ENCODE measurements at regions not wholly inside any gene's neighbourhood (a gene's known extent, or its start where the extent isn't known, plus 50 kb on each side); places are given as distances from the start of the nearest gene placed in this dataset.
"Not testable (repeated sequence)": the region's sequence is repeated elsewhere in the genome, so short reads cannot be mapped to it uniquely, and the experiment has no call there.

- Histone ChIP-seq H2AFZ (ENCODE audit: low read depth, low read length) (no peak overlapping the region), H4K20me1 (ENCODE audit: insufficient read depth, low read length) (no peaks in the 10 kb centered on the region), H3K79me2 (ENCODE audit: insufficient read depth, low read length) (no peaks in the 10 kb centered on the region), H3K4me2 (ENCODE audit: insufficient read depth, low read length) (no peak overlapping the region), H3K27me3 (ENCODE audit: insufficient read depth, low read length, poor library complexity) (no peaks in the 10 kb centered on the region), H3K27ac (ENCODE audit: low read length) (no peak overlapping the region), H3K4me1 (ENCODE audit: insufficient read depth, low read length) (no peaks in the 10 kb centered on the region), H3K9me3 (ENCODE audit: insufficient read depth, low read length, severe bottlenecking) (peaks cover 2% of the 10 kb centered on the region), H3K9ac (ENCODE audit: low read depth, low read length) (no peak overlapping the region), H3K4me3 (ENCODE audit: low read depth in 1 of 2, low read length in 2 of 2) (no peak overlapping the region), H3K36me3 (ENCODE audit: insufficient read depth, low read length) (no peaks in the 10 kb centered on the region)
- no peak for TF ChIP-seq EZH2 (IDR thresholded peaks at IDR 0.05; ENCODE audit: borderline replicate concordance, low read depth, low read length, severe bottlenecking)
- TF ChIP-seq CTCF (IDR thresholded peaks at IDR 0.05; ENCODE audit: borderline replicate concordance, extremely low read depth, low read length, poor library complexity, severe bottlenecking), result no peak
- ATAC-seq (ENCODE audit: insufficient read depth, low read depth) (no peak), DNase-seq (no peak)
Observed at GRCh38 chr9:115341426-115341825, 223.5 kb upstream of the TNC start.

GRCh38 chr9:115347776-115348175 lies 229.8 kb upstream of the TNC start:
- not testable (repeated sequence) for H3K27ac ChIP-seq (ENCODE audit: low read length); H3K79me2 ChIP-seq (ENCODE audit: insufficient read depth, low read length); H3K9ac ChIP-seq (ENCODE audit: low read depth, low read length); DNase-seq; H3K4me2 ChIP-seq (ENCODE audit: insufficient read depth, low read length); H3K4me3 ChIP-seq (ENCODE audit: low read depth in 1 of 2, low read length in 2 of 2); H2AFZ ChIP-seq (ENCODE audit: low read depth, low read length); H3K9me3 ChIP-seq (ENCODE audit: insufficient read depth, low read length, severe bottlenecking); ATAC-seq (ENCODE audit: insufficient read depth, low read depth); H3K36me3 ChIP-seq (ENCODE audit: insufficient read depth, low read length); H3K4me1 ChIP-seq (ENCODE audit: insufficient read depth, low read length); H4K20me1 ChIP-seq (ENCODE audit: insufficient read depth, low read length); H3K27me3 ChIP-seq (ENCODE audit: insufficient read depth, low read length, poor library complexity)

GRCh38 chr9:115348936-115349335 lies 231.0 kb upstream of the TNC start:
- H3K27me3 ChIP-seq (ENCODE audit: insufficient read depth, low read length, poor library complexity); H3K4me2 ChIP-seq (ENCODE audit: insufficient read depth, low read length); H3K9me3 ChIP-seq (ENCODE audit: insufficient read depth, low read length, severe bottlenecking); ATAC-seq (ENCODE audit: insufficient read depth, low read depth); H2AFZ ChIP-seq (ENCODE audit: low read depth, low read length); H3K4me3 ChIP-seq (ENCODE audit: low read depth in 1 of 2, low read length in 2 of 2); H3K79me2 ChIP-seq (ENCODE audit: insufficient read depth, low read length); H3K36me3 ChIP-seq (ENCODE audit: insufficient read depth, low read length); H3K4me1 ChIP-seq (ENCODE audit: insufficient read depth, low read length); H3K9ac ChIP-seq (ENCODE audit: low read depth, low read length); DNase-seq; H4K20me1 ChIP-seq (ENCODE audit: insufficient read depth, low read length); H3K27ac ChIP-seq (ENCODE audit: low read length): not testable (repeated sequence)

- H3K27me3 ChIP-seq (ENCODE audit: insufficient read depth, low read length, poor library complexity), result no peaks in the 10 kb centered on the region
- DNase-seq, result no peak
- no peak overlapping the region for H3K4me3 ChIP-seq (ENCODE audit: low read depth in 1 of 2, low read length in 2 of 2)
- no peaks in the 10 kb centered on the region for H3K4me1 ChIP-seq (ENCODE audit: insufficient read depth, low read length)
- H3K9me3 ChIP-seq (ENCODE audit: insufficient read depth, low read length, severe bottlenecking), result no peaks in the 10 kb centered on the region
- no peak overlapping the region for H3K4me2 ChIP-seq (ENCODE audit: insufficient read depth, low read length)
- H3K79me2 ChIP-seq (ENCODE audit: insufficient read depth, low read length), result no peaks in the 10 kb centered on the region
- H3K36me3 ChIP-seq (ENCODE audit: insufficient read depth, low read length), result no peaks in the 10 kb centered on the region
- H3K9ac ChIP-seq (ENCODE audit: low read depth, low read length), result no peak overlapping the region
- TF ChIP-seq EZH2 (IDR thresholded peaks at IDR 0.05; ENCODE audit: borderline replicate concordance, low read depth, low read length, severe bottlenecking) (no peak), CTCF (IDR thresholded peaks at IDR 0.05; ENCODE audit: borderline replicate concordance, extremely low read depth, low read length, poor library complexity, severe bottlenecking) (no peak)
- no peak for ATAC-seq (ENCODE audit: insufficient read depth, low read depth)
- H2AFZ ChIP-seq (ENCODE audit: low read depth, low read length), result no peak overlapping the region
- H3K27ac ChIP-seq (ENCODE audit: low read length), result no peak overlapping the region
- H4K20me1 ChIP-seq (ENCODE audit: insufficient read depth, low read length), result no peaks in the 10 kb centered on the region
Observed at GRCh38 chr9:115349542-115349941, 231.6 kb upstream of the TNC start.

Data from DND-41 (cell line).